ENCODE measurements at regions not wholly inside any gene's neighbourhood (a gene's known extent, or its start where the extent isn't known, plus 50 kb on each side); places are given as distances from the start of the nearest gene placed in this dataset.

GRCh38 chr5:107726896-107727295 is 56.2 kb upstream of the EFNA5 start:
- TF ChIP-seq CTCF (conservative IDR thresholded peaks at IDR 0.05; ENCODE audit: low read depth, low read length) (no peak), EZH2 (IDR thresholded peaks at IDR 0.05; ENCODE audit: low read length, unreplicated experiment) (no peak), EZH2phosphoT487 (IDR thresholded peaks at IDR 0.05; ENCODE audit: borderline replicate concordance, low read length) (no peak)

Data from PC-3 (cell line).